GM21447 (cell line): ENCODE measurements at regions not wholly inside any gene's neighbourhood (a gene's known extent, or its start where the extent isn't known, plus 50 kb on each side); places are given as distances from the start of the nearest gene placed in this dataset.

Source experiments
- ATAC-seq: cut with Tn5 transposase; IDR thresholded peaks from one replicate; pipeline ENCODE4 v1.9.1; 2021; ENCODE audit not compliant: unreplicated experiment

GRCh38 chr2:16181062-16181740, 240.9 kb downstream of the MYCN start:
- no peak for ATAC-seq

- ATAC-seq: no peak
Measured at GRCh38 chr2:16180631-16181030, 240.3 kb downstream of the MYCN start.

GRCh38 chr2:16179701-16180416, 239.5 kb downstream of the MYCN start:
- ATAC-seq: no peak

- no peak for ATAC-seq
Measured at GRCh38 chr2:16178551-16179130, 238.3 kb downstream of the MYCN start.

- ATAC-seq: no peak
Measured at GRCh38 chr2:16177671-16178180, 237.4 kb downstream of the MYCN start.

- ATAC-seq: no peak
Measured at GRCh38 chr2:16176971-16177480, 236.7 kb downstream of the MYCN start.

- ATAC-seq: no peak
Measured at GRCh38 chr2:16175247-16175825, 235.0 kb downstream of the MYCN start.

GRCh38 chr2:16174693-16175045, 234.3 kb downstream of the MYCN start:
- no peak for ATAC-seq

- no peak for ATAC-seq
Measured at GRCh38 chr2:16173893-16174692, 233.7 kb downstream of the MYCN start.

- no peak for ATAC-seq
Measured at GRCh38 chr2:16172324-16173175, 232.2 kb downstream of the MYCN start.

- ATAC-seq: no peak
Measured at GRCh38 chr2:16171425-16171920, 231.1 kb downstream of the MYCN start.

GRCh38 chr2:16170675-16171424, 230.5 kb downstream of the MYCN start:
- no peak for ATAC-seq

GRCh38 chr2:16169381-16169960, 229.1 kb downstream of the MYCN start:
- no peak for ATAC-seq

GRCh38 chr2:16168506-16169264, 228.3 kb downstream of the MYCN start:
- no peak for ATAC-seq

GRCh38 chr2:16167870-16168426, 227.6 kb downstream of the MYCN start:
- no peak for ATAC-seq

GRCh38 chr2:16167451-16167861, 227.1 kb downstream of the MYCN start:
- ATAC-seq: no peak

GRCh38 chr2:16166327-16166981, 226.1 kb downstream of the MYCN start:
- no peak for ATAC-seq
